ENCODE measurements at regions not wholly inside any gene's neighbourhood (a gene's known extent, or its start where the extent isn't known, plus 50 kb on each side); places are given as distances from the start of the nearest gene placed in this dataset.

GRCh38 chr10:117078168-117078837, 59.8 kb downstream of the VAX1 start:
- Histone ChIP-seq H3K36me3 (no peaks in the 10 kb centered on the region), H3K27me3 (peaks cover 0 to 4% of the 10 kb centered on the region in 2 donors), H3K4me1 (peaks cover 0 to 4% of the 10 kb centered on the region in 2 donors), H3K4me3 (no peak overlapping the region), H3K27ac (no peak overlapping the region), H3K9me3 (no peaks in the 10 kb centered on the region)
- ATAC-seq (no peak), DNase-seq (no peak)
- TF ChIP-seq, protein P1, sequence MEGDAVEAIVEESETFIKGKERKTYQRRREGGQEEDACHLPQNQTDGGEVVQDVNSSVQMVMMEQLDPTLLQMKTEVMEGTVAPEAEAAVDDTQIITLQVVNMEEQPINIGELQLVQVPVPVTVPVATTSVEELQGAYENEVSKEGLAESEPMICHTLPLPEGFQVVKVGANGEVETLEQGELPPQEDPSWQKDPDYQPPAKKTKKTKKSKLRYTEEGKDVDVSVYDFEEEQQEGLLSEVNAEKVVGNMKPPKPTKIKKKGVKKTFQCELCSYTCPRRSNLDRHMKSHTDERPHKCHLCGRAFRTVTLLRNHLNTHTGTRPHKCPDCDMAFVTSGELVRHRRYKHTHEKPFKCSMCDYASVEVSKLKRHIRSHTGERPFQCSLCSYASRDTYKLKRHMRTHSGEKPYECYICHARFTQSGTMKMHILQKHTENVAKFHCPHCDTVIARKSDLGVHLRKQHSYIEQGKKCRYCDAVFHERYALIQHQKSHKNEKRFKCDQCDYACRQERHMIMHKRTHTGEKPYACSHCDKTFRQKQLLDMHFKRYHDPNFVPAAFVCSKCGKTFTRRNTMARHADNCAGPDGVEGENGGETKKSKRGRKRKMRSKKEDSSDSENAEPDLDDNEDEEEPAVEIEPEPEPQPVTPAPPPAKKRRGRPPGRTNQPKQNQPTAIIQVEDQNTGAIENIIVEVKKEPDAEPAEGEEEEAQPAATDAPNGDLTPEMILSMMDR (IDR thresholded peaks at IDR 0.05) = no peak
- intact Hi-C loops (cut with DNase I) = no loop called here

DNA sequence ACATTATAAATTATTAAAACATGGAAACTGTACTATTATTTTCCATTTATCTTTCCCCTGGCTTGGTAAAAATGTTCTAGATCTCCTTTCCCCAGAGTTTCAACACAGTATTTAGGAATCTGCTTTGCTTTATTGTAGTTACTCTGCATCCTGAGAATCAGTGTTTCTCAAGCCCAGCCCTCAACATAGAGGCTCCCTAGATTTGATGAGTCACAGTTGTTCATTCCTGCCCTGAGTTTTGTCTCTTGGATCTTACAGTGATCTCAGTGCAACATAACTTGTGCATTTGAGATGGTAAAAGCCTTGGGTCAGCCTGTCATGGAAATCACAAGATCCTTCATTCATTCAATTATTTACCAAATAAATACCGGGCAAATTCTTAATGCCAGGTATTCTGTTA, 63.0 kb downstream of the VAX1 start:
- DNase-seq (no peak), ATAC-seq (no peak)
- H3K4me3 ChIP-seq = no peak overlapping the region
- H3K36me3 ChIP-seq = no peaks in the 10 kb centered on the region
- no peaks in the 10 kb centered on the region for H3K9me3 ChIP-seq
- H3K4me1 ChIP-seq = peaks cover 0 to 4% of the 10 kb centered on the region in 2 donors
- intact Hi-C loops (cut with DNase I) = no loop called here
- peaks cover 0 to 4% of the 10 kb centered on the region in 2 donors for H3K27me3 ChIP-seq
- TF ChIP-seq, protein P1 (IDR thresholded peaks at IDR 0.05) = no peak
- H3K27ac ChIP-seq = no peak overlapping the region

DNA sequence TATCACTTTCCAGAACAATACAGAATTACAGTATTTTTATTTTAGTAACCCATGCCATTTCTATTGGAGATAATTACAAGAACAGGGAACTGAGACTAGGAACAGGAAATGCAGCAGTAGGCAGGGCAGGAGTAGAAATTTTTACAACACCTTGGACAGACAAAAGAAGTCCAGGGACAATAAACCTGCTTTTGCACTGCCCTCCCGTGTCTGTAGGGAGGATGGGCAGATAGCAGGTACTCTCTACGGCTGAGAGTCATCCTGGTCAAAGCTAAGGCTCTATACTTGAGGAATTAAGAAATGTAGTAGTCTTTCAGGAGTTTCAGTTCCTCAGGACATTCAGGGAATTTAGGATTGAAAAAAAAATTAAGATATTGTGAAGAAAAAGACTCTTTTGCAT, 63.4 kb downstream of the VAX1 start:
- no peak for DNase-seq
- no peak overlapping the region for H3K4me3 ChIP-seq
- H3K4me1 ChIP-seq = peaks cover 0 to 4% of the 10 kb centered on the region in 2 donors
- peaks cover 0 to 4% of the 10 kb centered on the region in 2 donors for H3K27me3 ChIP-seq
- H3K9me3 ChIP-seq = no peaks in the 10 kb centered on the region
- ATAC-seq = peak; percentile 18
- TF ChIP-seq, protein P1 (IDR thresholded peaks at IDR 0.05) = no peak
- intact Hi-C loops (cut with DNase I) = no loop called here
- H3K36me3 ChIP-seq = no peaks in the 10 kb centered on the region
- H3K27ac ChIP-seq = no peak overlapping the region

DNA sequence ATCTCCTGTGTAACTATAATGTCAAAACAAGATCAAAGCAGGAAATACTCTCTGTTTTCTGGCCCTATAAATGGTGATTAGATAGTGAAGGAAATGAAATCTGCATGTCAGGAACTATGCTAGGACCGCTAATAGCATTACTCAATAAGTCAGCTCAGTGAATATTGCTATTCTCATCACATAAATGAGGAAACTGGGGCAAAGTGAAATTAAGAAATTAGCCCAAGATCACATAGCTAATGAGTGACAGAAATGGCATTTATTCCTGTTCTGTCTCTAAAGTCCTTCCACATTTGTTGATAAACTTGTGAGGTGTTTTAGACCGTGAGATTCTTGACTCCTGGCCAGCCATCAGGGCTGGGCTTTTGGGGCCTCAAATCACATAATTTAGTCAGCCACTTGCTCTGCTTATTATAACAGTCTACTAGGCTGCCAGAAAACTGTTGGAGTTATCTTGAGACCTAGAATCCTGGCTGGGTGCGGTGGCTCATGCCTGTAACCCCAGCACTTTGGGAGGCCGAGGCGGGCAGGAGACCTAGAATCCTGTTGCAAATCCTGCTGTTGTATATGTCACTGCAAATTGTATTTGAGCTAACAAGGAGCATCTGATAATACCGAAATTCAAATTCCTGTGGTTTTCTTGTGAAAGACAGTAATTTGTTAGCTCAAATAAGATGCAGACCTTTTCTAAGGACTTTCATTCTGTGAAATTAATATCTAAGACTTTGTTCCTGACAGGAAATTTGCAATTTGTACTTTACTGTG, 66.5 kb upstream of the SHTN1 start:
- H3K9me3 ChIP-seq = no peaks in the 10 kb centered on the region
- TF ChIP-seq, protein P1 (IDR thresholded peaks at IDR 0.05) = no peak
- no peak for ATAC-seq
- no peak overlapping the region for H3K4me3 ChIP-seq
- DNase-seq = no peak
- H3K36me3 ChIP-seq = no peaks in the 10 kb centered on the region
- peaks cover 0 to 4% of the 10 kb centered on the region in 2 donors for H3K27me3 ChIP-seq
- intact Hi-C loops (cut with DNase I) = no loop called here
- no peak overlapping the region for H3K27ac ChIP-seq
- peaks cover 0 to 4% of the 10 kb centered on the region in 2 donors for H3K4me1 ChIP-seq

Data from left lung (tissue), 4 donors.